Astrocyte of the cerebellum (primary cell): ENCODE measurements at regions not wholly inside any gene's neighbourhood (a gene's known extent, or its start where the extent isn't known, plus 50 kb on each side); places are given as distances from the start of the nearest gene placed in this dataset.
"Not testable (repeated sequence)": the region's sequence is repeated elsewhere in the genome, so short reads cannot be mapped to it uniquely, and the experiment has no call there.

Source experiments
- DNase-seq: peaks from one replicate; pipeline ENCODE4 v3.0.0-alpha.2; 2011; ENCODE audit warnings: low read depth
- H3K4me3 ChIP-seq: 2 replicates; pipeline ENCODE4 v1.5.1; 2011; ENCODE audit warnings: mild to moderate bottlenecking, low read depth, low read length, moderate library complexity
- CTCF ChIP-seq: IDR thresholded peaks from 2 replicates; pipeline ENCODE4 v1.5.1; 2012; ENCODE audit warnings: low read length, low read depth, moderate library complexity, mild to moderate bottlenecking; ENCODE audit errors: missing control alignments
- in situ Hi-C: cut with HindIII; loops from 2 replicates; pipeline ENCODE4 v1.10.0; 2017; ENCODE audit warnings: low sequenced_read_pairs

- in situ Hi-C loops = no loop called here
- no peak overlapping the region for H3K4me3 ChIP-seq
- no peak for DNase-seq
- no peak for TF ChIP-seq CTCF
Observed at GRCh38 chr17:69684251-69684650, 269.8 kb downstream of the MAP2K6 start.

- DNase-seq, H3K4me3 ChIP-seq, in situ Hi-C loops: not testable (repeated sequence)
Observed at GRCh38 chr17:69685150-69685549, 270.7 kb downstream of the MAP2K6 start.

DNA sequence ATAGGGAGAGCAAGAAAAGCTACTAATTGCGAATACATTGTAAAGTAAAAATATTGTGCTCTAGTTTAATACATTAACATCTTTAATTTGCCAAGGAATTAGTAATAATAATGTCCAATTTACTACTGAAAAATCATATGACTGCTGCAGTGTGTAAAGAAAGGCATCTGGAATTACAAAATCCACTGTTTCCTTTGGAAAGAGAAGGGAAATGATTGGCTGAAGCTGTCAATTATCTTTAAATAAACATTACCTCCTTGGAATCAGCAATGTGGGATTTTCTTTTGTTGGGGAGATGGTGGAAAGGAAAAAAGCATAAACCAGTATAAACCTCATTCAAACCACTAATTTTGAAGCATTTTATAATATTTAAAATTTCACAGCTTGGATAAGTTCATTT is 276.0 kb downstream of the MAP2K6 start:
- in situ Hi-C loops = no loop called here
- no peak for TF ChIP-seq CTCF
- DNase-seq = no peak
- no peak overlapping the region for H3K4me3 ChIP-seq

- H3K4me3 ChIP-seq = no peak overlapping the region
- DNase-seq = no peak
- no peak for TF ChIP-seq CTCF
- in situ Hi-C loops = no loop called here
Observed at GRCh38 chr17:69692171-69692570, 277.7 kb downstream of the MAP2K6 start.

DNA sequence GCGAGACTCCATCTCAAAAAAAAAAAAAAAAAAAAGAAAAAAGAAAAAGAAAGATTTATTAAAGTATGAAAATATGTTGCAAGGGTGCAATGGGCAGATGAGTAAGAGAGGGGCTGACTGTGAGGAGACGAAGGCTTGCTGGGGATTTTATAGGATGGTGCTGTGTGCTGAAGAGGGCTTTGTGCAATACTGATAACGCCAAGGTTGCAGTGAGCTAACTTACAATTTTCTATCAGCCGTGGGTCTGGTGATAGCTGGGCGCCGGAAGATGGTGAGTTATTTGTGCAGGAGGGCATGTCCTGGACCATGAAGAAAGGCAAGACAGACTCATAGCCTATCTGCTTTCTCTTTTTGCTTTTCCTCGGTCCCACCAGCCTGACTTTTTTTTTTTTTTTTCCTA is 281.1 kb downstream of the MAP2K6 start:
- in situ Hi-C loops = no loop called here
- DNase-seq = no peak
- no peak overlapping the region for H3K4me3 ChIP-seq
- TF ChIP-seq CTCF = no peak

DNA sequence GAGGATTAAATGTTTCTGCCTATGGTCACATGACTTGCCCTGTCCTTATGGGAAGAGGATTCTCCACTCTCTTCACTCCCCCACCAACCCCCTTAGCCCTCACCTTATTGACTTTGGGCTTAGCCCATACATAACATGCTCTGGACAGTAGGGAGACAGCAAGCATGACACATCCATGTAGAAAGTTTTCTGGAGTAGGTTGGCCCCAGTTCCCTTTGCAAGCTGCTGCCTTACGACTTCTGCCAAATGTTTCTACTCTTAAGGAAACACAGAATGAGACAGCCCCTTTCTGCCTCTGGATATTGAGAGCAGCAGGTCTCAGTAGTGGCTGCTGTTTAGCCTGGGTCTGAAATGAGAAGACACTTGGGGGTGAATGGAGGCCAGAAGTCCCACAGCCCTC is 282.2 kb downstream of the MAP2K6 start:
- DNase-seq = no peak
- no peak for TF ChIP-seq CTCF
- in situ Hi-C loops = no loop called here
- H3K4me3 ChIP-seq = no peak overlapping the region

DNA sequence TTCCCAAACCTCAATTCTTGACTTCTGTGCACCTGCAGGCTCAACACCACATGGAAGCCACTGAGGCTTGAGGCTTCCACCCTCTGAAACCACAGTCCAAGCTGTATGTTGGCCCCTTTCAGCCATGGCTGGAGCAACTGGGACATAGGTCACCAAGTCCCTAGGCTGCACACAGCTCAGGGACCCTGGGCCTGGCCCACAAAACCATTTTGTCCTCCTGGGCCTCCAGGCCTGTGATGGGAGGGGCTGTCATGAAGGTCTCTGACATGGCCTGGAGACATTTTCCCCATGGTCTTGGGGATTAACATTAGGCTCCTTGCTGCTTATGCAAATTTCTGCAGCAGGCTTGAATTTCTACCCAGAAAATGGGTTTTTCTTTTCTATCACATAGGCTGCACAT is 283.9 kb downstream of the MAP2K6 start:
- in situ Hi-C loops, DNase-seq, H3K4me3 ChIP-seq: not testable (repeated sequence)

- DNase-seq = no peak
- H3K4me3 ChIP-seq = no peak overlapping the region
- in situ Hi-C loops = no loop called here
- TF ChIP-seq CTCF = no peak
Observed at GRCh38 chr17:69702078-69702477, 287.6 kb downstream of the MAP2K6 start.
